PC-3 (cell line): ENCODE measurements at regions not wholly inside any gene's neighbourhood (a gene's known extent, or its start where the extent isn't known, plus 50 kb on each side); places are given as distances from the start of the nearest gene placed in this dataset.

Experiments used
- CTCF ChIP-seq: fragments of 300-600 bp; sonication (generic); conservative IDR thresholded peaks from 2 replicates; pipeline ENCODE4 v1.5.1; 2017; ENCODE audit warnings: antibody characterized with exemption, low read depth, mild to moderate bottlenecking, low read length
- EZH2 ChIP-seq: fragments of 300-600 bp; sonication (generic); IDR thresholded peaks from one replicate; pipeline ENCODE4 v1.6.1; 2017; ENCODE audit warnings: antibody characterized with exemption, mild to moderate bottlenecking, low read length; ENCODE audit not compliant: unreplicated experiment

GRCh38 chr16:51936846-51937245 is 610.1 kb downstream of the TOX3 start:
- TF ChIP-seq CTCF (no peak), EZH2 (no peak)
